HG02885 (cell line): ENCODE measurements at regions not wholly inside any gene's neighbourhood (a gene's known extent, or its start where the extent isn't known, plus 50 kb on each side); places are given as distances from the start of the nearest gene placed in this dataset.
"Not testable (repeated sequence)": the region's sequence is repeated elsewhere in the genome, so short reads cannot be mapped to it uniquely, and the experiment has no call there.

ENCODE experiments used
- ATAC-seq: cut with Tn5 transposase; IDR thresholded peaks from one replicate; pipeline ENCODE4 v1.9.1; 2021; ENCODE audit warnings: mild to moderate bottlenecking; ENCODE audit not compliant: unreplicated experiment, poor library complexity

DNA sequence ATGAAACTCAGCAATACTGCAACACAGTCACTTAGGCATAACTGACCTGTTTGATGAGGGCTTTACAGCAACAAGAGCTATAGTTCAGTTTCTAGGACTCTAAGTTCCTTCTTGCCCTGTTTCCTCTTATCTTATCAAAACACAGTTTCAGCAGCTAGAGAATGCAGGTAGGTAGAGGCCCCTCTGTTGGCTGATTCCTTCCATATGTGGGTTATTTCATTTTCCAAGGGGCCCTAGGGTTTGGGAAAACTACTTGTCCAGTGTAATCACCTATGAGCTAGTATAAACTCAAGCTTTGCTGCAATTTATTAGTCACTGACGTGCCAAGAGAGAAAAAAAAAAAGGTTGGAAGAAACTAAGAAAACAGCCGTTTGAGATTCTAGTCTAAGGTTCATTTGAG, 607.7 kb upstream of the USP24 start:
- no peak for ATAC-seq

DNA sequence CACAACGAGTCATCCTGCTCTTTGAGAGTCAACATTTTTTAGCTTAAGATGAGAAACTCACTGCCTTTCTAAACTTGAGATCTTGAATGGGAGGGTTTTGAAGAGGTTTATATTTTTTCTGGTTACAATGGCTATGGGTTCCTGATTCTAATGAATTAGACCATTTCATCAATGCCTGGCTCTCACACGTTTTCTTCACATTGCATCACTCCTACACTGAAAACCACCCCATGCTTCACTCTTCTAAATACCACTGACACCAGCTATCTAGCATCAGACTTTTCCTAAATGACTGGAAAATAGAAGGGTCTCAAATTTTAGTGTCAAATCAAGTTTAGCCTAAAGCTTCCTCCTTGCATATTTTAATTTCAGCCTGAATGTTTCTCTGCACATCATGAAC, 606.1 kb upstream of the USP24 start:
- no peak for ATAC-seq

DNA sequence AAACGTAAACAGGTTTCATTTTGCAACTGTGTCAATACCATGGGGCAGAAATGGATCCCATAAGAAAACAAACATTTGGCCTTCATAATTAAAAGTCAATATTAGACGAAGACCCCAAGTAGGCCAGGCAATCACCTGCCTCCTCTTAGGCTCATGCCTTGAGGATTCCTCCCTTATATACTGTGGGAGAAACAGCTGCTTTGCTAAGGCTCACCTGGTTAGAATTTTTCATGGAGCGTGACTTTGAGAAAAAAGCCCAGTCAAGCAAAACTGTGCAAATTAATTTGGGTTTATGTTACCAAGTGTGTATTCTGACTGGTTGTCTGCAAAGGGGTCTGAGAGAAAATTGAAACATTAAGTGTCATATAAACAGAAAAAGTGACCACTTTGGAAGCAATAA, 605.3 kb upstream of the USP24 start:
- no peak for ATAC-seq

DNA sequence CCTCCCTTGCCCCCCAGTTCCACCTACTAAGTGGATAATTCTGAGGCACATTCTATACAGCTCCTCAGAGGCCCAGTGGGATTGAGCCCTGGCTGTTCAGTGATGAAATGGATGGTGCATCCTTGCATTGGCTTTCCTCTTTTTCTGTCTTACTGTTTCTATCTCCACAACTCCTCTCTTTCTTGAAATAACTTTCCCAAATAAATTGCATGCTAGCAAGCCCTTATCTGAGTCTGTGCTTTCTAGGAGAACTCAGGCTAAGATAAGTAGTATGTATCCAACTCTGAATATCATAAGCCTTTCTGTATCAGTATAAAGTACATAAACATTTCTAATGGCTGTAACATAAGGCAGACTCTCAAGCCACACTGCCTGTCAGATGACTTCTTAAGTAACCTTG, 603.8 kb upstream of the USP24 start:
- no peak for ATAC-seq

DNA sequence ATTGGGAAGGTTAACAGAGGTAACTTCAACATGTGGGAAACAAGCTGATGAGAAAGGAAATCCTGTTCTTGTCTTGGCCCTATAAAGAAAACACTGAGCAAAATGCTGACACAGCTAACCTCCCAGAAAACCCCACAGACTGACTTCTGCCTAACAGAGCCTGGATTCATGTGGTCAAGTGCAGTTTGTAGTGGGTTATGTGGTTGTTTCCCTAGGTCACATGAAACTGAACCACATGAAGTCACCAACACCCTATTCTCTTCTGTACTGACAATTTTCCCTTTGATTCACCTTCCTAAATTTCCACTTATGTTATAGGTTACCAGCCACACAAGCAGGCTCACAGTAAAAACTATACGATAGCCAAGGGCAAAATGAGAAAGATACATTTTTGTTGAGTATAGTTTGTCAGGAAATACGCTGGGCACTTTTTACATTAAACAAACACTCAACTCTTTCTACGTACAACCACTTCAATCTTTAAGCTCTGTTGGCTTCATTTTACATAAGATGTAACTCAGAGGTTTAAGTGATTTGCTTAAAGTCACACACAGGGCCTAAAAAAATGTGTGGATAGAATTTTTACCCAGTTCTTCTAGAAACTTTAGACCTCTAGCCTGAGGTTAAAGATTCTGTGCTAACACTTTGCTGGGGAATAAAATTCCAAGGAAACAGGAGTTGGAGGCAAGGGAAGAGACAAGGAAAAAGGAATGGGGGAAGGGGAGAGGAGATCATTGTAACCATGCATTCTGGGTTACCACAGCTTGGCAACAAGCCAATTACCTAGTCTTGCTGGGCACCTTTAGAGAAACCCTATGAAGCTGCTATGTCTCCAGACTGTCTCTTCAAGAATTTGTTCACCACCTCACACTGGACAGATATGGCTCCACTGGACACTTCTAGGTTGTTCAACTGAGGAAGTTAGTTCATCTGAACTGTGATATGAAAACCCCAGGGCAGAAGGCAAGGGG, 601.6 kb upstream of the USP24 start:
- ATAC-seq = no peak

DNA sequence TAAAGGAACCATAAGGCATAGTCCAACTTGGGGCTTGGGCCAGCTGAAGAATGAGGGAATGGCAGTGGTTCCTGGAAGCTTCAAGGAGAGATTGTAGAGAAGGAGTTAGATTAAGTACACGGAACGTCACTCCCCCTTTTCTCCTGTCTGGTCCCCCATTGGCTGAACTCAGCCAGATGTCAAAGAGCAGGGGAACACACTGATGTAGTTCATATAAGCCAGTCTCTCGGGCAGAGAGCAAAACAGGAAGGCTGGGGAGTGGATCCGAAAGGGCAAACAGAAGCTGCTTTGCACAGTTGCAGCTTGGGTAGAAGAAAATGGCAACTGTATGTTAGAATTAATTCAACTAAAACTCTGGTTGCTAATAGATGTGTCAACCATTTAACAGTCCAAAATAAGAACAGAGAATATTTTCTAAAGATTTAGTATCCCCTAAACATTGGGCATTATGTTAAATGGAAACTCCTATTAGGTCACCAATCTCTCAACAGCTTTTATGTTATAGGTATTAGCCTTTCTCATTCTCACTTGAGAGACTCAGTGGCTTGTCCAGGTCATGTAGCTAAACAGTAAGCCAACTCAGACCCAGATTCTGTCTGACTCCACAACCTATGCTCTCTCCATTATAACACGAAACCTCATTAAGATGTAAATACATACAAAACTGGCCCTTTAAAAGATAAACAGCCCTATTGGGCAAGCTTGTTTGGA, 600.7 kb upstream of the USP24 start:
- ATAC-seq = no peak

DNA sequence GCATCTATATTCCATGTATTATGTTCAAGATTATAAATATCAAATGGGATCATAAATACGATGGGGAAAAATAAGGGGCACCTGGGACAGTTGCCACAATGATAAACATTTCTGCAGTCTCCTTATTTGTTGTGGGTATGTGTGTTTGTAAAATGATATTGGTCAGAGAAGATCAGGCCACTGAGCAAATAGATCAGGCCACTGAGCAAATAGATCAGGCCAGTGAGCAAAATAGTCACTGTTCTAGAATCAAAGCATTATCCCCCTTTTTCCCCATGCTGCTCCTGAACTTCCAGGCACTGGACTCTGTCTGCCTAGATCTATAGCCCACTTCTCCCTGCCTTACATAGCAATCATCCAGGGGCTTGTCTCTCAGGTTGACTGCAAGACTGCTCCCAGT, 599.8 kb upstream of the USP24 start:
- ATAC-seq = no peak

DNA sequence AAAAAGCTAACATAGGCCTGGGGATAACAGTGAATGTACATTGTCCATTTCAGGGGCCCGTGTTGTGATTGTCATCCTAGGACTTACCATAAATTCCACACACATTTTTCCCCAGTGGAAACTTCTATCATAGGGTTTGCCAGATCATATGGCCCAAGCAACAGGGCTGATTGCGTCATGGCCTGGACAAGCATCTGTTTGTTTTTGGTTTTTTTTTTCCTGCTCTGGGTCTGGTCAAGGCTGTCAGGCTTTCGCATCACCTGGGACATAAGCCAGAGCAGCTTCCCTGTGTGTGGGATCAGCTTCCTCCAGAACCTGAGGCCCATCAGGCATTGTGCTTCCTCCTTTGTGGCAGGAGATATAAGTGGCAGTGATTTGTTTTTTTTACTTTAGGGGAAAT, 598.5 kb upstream of the USP24 start:
- ATAC-seq = no peak

DNA sequence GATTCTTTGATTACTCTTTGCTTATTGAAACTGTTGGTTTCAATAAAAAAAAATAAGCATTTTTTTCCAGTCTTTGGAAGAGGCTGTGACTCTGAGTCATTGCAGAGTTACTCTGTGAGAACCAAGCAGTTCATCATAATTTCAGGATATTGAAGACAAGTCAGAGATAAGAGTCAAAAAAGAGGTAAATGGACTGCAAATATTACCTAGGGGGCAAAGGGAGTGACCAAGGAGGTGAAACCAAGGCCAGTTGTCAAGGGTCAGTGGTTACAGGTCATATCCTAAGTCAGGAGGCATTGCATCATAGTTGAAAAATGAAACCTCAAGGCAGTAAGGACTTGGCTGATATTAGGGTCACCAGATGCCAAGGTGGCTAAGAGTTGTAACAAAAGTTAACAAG, 597.1 kb upstream of the USP24 start:
- ATAC-seq = no peak

DNA sequence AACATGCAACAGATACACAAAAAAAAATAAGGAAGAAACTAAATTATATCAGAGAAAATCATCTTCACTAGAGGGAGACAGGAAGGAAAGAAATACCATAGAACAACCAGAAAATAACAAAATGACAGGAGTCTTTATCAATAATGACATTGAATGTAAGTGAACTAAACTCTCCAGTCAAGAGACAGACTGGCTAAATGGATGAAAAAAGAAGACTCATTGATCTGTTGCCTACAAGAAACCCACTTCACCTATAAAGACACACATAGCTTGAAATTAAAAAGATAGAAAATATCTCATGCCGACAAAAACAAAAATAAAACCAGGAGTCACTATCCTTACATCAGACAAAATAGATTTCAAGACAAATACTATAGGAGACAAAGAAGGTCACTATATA, 593.1 kb upstream of the USP24 start:
- no peak for ATAC-seq

DNA sequence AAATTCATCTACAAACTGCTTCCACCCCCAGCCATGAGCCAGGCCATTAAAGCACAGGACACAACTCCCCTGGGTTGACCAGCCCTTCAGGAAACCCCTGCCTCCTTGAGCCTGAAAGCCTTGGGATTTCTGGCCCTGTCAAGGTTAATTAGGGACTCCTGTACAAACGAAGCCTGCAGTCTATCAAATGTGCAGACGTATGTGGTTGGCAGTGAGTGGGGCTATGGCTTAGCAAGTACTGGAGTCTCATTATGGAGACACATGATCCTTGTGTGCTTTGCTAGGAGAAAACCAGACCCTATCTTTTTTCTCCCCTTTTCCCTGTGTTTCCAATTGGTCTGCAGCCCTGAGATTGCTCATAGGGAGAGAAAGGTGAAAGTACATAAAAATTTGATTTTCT, 588.3 kb upstream of the USP24 start:
- no peak for ATAC-seq

DNA sequence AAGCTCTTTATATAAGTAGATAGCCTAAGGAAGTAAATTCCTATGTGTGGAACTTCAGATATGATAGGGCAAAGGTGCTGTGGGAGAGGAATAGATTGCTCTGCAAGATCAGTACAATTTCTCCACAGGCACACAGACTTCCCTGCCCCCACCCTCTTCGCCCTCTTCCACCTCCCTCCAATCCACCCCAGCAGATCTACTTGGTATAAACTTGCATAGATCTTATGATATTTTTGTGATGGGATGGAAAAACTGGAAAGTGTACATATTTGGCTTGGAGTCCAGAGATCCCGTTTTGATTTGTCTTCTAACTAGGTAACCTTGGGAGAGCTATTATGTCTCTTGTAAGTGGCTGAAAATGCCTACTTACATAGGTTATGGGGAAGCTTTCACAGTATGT, 586.3 kb upstream of the USP24 start:
- no peak for ATAC-seq

DNA sequence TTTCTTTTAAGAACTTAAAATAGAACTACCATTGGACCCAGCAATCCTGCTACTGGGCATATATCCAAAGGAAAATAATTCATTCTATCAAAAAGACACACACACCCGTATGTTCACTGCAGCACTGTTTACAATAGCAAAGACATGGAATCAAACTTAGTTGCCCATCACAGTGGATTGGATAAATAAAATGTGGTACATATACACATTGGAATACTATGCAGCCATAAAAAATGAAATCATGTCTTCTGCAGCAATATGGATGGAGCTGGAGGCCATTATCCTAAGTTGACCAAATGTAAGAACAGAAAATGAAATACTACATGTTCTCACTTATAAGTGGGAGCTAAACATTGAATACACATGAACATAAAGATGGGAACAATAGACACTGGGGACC, 585.3 kb upstream of the USP24 start:
- no peak for ATAC-seq

DNA sequence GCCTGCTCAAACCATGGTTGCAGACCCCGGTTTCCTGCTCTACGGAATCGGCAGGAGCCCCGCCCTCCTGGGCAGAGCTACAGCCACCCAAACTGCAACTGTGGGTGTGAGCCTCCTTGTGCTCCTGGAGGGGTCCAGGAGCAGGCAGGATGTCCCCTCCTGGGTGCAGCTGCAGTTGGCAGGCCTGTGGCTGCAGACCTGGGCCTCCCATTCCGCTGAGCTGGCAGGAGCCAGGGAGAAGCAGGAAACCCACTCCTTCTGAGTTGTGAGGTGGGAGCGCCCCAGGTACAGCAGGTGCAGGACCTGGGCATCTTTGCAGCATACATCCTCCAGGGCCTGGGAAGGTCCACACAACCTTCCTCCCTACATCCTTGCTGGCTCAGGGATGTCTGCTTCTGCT, 578.7 kb upstream of the USP24 start:
- no peak for ATAC-seq

DNA sequence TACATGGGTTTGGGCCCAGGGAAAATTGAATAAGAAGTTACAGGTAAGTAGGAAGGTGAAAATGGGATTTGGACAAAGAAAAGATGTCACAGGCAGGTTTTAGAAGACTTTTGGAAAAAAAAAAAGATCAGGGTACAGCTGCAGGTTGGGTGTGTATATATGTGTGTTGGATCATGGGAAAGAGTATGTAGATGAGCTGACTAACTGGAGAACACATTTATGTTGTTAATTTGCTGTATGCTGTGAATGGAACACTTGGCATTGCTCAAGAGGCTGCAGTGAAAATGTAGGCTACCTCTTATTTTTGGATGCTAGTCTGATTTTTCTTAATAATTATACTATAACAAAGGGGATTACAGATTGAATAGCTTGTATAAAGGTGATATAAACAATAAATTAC, 577.7 kb upstream of the USP24 start:
- no peak for ATAC-seq

DNA sequence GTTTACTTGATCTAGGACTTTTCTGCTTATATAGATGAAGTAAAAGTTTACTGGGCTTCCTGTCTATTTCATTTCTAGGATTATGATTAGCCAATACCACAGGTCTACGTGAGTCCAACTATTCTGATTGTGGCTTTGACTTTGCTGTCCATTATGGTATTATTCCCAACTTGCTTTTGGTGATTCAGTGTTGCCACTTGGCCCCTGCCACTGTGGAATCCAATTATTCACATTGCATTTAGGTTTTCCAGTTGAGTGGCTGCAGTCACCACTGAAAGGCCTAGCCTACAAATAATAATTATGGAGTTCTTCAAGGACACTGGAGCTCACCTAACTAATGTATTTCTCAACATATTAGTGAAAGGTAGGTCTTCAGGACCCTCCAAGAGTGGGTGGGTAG, 574.3 kb upstream of the USP24 start:
- ATAC-seq = no peak

DNA sequence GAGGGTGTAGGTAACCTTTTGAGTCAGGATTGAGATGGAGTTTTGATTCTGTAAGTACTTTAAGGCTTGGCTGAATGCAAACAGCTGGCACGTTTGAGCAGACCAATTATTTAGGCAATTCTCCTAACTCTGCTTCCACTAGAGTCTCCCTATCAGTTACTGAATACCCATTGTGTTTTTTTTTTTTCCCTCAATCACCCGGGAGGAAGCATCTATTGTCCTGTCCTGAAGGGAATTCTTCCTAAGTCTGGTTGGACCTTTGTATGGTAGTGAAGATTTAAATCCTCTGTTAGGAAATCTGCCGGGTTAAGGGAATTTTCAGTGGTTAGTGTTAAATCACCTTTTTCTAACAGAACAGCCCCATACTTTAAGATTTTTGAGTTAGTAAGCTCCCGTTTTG, 571.2 kb upstream of the USP24 start:
- no peak for ATAC-seq

DNA sequence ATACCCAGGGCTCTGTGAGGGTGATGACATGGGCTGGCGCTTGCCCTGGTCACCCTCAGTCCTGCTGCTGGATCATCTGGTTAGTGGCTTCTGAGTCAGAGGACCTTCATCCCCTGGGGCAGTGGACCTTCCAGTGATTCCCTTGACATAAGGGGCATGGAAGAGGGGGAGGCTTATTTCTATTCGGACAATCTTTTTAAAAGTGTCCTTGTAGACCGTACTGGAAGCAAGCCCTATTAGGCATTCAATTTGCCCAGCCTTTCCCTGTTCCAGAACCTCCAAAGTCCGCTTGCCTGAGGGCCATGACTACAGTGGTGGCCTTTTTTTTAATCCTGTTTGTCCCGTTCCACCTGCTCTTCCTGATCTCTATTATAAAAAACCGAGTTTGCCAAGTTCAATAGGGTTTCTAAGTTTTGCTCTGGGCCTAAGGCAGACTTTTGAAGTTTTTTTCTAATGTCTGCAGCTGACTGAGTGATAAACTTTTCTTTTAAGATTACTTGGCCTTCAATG, 569.8 kb upstream of the USP24 start:
- not testable (repeated sequence) for ATAC-seq

DNA sequence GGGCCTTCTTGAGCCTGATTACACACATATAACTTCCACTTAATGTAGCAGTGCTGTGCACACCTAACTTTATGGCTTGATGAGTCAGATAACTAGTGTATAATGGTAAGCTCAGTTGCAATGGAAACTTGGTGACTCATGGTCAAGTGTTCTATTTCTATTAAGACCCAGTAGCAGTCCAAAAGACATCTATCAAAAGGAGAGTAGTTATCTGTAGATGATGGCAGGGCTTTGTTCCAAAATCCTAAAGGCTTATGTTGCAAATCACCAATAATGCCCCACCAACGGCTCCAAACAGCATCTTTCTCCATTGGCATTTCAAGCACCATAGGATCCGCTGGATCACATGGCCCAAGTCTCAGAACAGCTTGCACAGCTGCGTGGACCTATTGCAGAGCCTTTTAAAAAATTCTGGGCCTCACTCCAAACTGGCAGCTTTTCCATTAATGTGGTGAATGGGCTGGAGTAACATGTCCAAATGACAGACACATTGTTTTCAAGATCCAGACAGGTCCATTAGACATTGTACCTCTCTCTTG, 566.8 kb upstream of the USP24 start:
- no peak for ATAC-seq

DNA sequence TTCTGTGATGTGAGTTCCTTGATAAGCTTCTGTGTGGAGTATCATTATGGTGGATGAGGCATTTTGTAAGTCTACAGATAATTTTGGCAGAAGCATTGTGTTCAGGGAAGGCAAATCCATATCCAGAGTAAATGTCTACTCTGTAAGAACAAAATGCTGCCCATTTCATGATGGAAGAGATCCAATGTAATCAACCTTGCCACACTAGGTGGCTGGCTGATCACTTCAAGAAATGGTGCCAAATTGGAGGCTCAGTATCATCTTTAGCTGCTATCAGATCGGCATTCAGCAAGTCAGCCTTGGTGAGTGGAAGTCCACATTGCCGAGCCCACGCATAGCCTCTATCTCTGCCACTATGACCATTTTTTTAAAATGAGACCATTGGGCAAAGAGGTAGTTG, 565.8 kb upstream of the USP24 start:
- ATAC-seq = no peak

DNA sequence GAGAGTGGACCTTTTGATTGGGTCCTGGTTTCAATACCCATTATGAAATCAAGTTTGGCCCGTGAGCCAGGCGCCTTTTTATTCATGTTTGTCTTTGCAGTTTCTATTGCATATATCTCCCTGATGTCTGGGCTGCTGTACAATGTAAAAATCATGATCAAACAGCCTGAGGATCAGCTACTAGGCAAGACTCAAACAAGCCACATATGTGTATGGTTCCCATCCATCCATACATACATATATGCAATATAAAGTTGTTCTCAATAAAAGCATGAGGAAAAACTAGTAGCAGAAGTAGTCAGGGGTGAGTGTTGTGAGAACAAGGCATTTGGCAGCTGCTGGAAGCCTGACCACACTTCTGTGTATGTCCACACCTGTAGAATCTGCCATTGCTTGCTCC, 562.4 kb upstream of the USP24 start:
- ATAC-seq = no peak
